ENCODE measurements at regions not wholly inside any gene's neighbourhood (a gene's known extent, or its start where the extent isn't known, plus 50 kb on each side); places are given as distances from the start of the nearest gene placed in this dataset.

GRCh38 chr6:119902681-119903080, 553.1 kb upstream of the MAN1A1 start:
- no peak for TF ChIP-seq POLR2A (IDR thresholded peaks at IDR 0.05)
- no peak for TF ChIP-seq CTCF (IDR thresholded peaks at IDR 0.05)
